ENCODE measurements at regions not wholly inside any gene's neighbourhood (a gene's known extent, or its start where the extent isn't known, plus 50 kb on each side); places are given as distances from the start of the nearest gene placed in this dataset.

DNA sequence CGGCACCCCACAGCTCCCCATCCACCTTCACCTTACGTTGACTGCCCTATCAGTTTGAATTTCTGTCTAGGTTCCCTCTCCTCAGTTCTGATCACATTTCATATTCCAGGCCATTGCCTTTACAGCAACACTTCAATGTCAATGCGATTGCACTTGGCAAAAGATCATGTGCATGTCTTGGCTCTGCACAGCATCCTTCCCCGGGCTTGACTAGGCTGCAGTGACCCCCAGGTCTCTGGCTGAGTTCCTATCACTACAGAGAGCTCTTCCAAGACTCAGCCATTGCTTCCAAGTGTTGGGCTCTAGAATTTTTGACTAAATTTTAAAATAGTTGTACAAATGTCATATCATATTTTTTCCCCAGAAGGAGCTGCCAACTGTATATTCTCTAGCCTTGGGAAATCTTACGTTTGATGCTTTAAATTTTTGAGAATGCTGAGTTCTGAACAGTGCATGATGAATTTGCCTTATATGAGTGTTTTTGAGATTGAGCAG is 103.8 kb upstream of the NEDD4L start:
- TF ChIP-seq, protein P1, sequence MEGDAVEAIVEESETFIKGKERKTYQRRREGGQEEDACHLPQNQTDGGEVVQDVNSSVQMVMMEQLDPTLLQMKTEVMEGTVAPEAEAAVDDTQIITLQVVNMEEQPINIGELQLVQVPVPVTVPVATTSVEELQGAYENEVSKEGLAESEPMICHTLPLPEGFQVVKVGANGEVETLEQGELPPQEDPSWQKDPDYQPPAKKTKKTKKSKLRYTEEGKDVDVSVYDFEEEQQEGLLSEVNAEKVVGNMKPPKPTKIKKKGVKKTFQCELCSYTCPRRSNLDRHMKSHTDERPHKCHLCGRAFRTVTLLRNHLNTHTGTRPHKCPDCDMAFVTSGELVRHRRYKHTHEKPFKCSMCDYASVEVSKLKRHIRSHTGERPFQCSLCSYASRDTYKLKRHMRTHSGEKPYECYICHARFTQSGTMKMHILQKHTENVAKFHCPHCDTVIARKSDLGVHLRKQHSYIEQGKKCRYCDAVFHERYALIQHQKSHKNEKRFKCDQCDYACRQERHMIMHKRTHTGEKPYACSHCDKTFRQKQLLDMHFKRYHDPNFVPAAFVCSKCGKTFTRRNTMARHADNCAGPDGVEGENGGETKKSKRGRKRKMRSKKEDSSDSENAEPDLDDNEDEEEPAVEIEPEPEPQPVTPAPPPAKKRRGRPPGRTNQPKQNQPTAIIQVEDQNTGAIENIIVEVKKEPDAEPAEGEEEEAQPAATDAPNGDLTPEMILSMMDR (IDR thresholded peaks at IDR 0.05; ENCODE audit: low read depth, low read length, missing input control) = no peak
- TF ChIP-seq HNF4G (IDR thresholded peaks at IDR 0.05) (no peak), JUND (IDR thresholded peaks at IDR 0.05) (no peak), YY1 (IDR thresholded peaks at IDR 0.05) (no peak)

Data from liver (tissue), 3 donors.